Fibroblast of peridontal ligament (primary cell): ENCODE measurements at regions not wholly inside any gene's neighbourhood (a gene's known extent, or its start where the extent isn't known, plus 50 kb on each side); places are given as distances from the start of the nearest gene placed in this dataset.

Experiments used
- DNase-seq: peaks from one replicate; pipeline ENCODE4 v3.0.0-alpha.2; 2010; ENCODE audit errors: extremely low read depth

DNA sequence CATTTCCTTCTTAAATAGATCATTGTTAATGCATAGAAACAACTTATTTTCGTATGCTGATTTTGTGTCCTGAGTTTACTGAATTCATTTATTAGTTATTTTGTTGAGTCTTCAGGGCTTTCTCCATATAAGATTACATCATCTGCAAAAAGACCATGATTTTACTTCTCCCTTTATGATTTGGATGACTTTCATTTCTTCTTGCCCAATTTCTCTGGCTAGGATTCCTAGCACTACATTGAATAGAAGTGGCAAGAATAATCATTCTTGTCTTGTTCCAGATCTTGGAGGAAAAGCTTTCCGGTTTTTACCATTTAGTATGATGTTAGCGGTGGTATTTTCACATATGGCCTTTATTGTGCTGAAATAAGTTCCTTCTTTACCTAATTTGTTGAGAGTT lies 303.0 kb upstream of the RTL1 start:
- DNase-seq: no peak

DNA sequence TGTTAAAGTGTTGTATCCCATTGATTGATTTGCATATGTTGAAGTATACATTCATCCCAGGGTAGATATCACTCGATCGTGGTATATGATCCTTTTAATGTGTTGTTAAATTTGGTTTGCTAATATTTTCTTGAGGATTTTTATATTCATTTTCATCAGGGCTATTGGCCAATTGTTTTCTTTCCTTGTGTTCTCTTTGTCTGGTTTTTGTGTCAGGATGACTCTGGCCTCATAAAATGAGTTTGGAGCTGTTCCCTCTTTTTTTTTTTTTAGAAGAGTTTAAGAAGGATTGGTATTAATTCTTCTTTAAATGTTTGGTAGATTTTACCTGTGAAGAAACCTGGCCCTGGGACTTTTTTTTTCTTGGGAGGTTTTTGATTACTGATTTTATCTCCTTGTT lies 303.5 kb upstream of the RTL1 start:
- no peak for DNase-seq

DNA sequence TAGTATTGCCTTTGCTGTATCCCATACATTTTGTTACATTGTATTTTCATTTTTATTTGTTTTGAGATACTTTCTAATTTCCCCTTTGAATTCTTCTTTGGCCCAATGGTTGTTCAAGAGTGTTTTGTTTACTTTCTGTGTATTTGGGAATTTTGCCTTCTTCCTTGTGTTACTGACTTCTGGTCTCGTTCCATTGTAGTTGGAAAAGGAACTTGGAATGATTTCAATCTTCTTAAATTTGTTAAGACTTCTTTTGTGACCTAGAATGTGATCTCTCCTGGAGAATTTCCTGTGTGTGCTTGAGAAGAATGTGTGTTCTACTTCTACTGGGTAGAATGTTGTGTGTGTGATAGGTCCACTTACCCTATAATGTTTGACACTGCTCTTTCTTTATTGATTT lies 304.4 kb upstream of the RTL1 start:
- DNase-seq: no peak

DNA sequence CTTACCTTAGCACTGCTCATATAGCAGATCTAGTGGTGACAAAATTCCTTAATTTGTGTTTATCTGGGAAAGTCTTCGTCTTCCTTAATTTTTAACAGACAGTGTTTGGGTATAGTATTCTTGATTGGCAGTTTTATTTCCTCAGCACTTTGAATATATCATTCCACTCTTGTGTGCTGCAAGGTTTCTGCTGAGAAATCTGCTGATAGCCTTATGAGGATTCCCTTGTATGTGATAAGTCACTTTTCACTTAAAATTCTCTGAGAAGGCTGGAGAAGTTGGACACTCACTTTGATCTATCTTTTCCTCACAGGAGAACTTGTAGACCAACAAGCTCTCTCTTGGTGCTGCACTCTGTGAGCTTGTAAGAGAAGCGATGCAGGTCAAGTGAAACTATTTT lies 306.1 kb upstream of the RTL1 start:
- no peak for DNase-seq

DNA sequence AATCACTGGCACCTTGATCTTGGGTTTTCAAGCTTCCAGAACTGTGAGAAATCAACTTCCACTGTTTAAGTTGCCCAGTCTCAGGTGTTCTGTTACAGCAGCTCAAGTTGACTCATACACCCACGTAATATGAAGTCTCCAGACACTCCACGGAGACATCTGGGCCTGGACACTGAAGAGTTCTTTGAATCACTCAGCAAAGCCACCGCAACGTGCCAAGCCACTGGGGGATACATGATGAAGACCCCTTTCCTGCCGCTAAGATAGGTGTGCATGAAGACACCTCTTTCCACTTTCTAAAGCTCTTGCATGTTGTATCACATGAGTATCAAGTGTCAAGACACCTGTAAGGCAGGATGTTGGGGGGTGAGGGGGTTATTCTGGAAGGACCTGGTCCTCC lies 311.7 kb upstream of the RTL1 start:
- no peak for DNase-seq

DNA sequence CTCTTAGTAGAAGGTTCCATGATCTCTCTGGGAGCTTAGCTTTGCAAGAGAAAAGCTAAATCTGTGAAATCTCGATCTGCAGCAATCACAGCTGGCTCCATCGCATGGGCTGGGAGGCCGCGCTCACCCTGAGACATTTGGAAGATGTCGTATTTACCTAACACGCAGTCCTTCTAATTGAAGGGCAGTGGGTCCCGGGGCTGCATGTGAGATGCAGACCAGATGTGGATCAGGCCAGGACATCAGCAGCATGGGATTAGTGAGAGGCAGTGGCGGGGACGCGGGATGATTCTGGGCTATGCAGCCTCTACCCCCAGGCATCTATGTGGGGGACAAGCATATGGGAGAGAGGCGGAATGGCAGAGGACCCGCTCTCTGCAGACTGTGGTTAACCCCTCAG lies 312.4 kb upstream of the RTL1 start:
- DNase-seq: no peak

DNA sequence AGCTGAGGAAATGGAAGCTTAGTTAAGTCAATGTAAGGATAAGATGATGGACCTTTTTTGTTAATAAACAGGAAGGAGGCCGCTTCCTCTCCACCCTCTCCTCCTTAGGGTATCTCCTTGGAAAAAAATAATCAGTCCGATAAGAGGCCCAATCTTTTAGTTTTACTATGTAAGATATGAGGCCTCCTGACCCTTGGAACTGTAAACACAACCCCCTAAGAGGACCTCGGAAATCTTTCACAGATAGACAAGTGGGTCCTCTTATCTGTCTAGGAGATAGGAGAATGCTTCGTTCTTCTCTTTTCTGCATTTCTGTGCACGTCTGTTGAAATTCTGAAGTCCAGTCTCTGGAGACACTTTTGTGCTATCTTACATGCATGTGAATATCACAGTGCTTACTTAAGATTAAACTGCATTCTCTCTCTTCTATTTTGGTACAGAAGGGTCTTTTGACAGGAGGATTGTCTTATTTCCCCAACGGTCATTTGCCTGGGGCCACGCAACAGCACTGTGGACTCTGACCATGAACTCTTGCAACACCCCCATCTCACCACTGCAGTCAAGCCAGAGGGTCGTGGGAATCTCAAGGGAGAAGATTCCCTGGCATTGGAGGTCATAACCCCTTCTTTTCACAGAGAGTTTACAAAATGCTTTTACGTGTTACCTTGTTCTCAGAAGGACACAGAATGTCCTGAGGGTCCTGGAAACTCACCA lies 313.0 kb upstream of the RTL1 start:
- DNase-seq: no peak

DNA sequence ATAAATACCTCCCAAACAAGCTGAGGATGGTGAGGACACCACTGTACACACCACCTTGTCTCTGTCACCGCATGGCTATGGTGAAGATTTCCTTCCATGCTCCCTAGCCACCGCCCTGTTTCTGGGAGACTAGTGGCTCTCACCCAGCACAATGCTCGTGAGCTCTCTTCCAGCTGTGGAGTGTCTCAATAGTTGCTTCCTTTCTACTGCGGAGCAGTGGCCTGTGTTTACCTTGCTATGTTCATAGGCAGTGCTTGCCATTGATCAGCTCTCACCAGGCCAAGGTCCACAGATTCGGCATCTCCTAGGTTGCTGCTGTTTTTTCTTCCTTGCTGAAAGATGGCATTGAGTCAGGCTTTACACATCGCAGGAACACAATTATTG lies 313.6 kb upstream of the RTL1 start:
- DNase-seq: no peak

DNA sequence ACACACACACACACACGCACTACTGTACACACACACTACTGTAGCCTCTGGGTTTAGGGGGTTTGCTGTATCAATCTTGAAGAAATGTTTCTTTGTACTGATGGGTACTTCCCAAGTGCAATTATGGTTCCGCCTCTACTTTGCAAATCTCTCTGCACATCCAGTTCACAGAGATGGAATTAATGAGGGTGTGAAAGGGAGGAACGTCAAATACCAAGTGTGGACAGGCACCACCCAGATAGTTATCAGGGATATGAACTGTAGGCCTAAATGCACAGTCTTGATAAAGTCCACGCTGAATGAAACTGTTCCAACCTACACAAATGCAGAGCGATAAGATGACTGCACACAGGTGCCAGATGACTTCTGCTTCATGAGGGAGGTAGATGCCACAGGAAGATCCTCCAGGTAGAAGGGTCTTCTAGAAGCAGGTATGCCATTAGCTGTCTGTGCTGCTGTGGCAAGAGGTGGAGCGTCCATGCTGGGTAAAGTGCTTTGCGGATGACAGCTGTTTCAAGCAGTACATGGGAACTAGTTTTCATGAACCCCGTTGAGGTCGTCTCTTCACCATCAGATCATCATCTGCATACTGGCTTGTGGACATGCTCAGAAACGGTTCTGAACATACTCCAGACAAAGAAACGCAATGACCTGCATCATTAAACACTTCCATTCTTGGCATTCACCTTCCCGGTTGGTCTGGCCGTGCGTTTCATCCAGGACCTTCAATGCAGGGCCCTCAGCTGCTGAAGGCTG lies 314.3 kb upstream of the RTL1 start:
- no peak for DNase-seq

DNA sequence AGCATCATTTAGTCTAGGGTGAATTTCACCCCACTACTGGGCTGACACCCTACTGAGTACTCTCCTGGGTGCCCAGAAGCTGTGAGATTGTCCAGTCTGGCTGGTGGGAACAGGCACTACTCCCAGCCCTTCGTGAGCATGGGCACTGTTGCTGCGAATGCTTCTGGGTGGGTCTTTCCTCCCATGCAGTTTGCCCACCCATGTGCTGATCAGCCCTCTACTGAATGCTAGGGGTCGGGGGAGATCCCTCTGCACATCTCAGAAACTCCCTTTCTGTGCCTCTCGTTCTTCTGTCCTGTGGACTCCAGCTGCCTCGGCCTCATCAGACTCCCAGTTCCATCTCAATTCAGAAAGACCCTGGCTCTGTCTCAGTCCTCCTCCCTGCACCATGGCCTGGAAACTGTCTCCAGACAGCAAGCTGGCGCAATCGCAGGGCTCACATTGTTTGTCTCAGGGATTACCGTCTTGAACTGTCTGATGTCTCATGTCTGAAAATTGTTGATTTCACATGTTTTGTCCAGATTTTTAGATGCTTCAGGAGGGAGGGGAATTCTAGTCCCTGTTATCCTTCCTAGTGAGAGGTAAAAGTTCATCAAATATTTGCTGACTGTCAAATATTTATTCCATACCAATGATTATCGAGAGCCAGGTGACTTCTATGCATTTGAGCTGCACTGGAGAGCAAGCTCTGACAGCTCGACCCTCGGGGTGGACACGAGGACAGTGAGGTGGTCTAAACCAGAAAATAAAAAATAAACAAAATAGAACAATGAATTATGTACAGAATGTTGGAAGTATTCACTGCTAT lies 316.6 kb upstream of the RTL1 start:
- DNase-seq: no peak

DNA sequence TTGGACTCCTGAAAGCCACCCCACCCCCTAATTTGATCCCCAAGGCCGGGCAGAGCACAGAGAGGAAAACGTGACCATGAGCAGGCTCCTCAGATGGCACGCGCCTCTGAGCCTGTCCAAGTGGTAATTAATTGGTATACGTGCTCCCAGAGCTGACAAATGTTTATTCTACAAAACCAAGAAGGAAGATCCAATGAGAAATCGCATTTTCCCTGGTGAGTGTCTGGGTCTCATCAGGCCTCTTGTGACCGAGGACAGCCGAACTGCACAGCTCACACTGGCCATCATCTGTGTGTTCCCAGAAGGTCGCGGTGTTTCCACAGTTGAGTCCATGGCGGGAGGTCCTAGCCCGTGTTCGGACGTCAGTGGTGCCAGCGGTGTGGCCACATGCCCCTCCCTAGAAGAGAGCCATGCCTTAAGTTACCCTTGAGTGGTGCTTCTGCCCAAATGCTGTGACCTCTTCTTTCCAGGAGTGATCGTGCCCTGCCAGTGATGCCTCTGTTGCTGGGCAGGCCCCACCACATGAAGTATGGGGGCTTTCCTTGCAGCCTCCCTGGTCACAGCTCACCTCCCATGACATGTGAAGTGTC lies 317.5 kb upstream of the RTL1 start:
- DNase-seq: no peak

DNA sequence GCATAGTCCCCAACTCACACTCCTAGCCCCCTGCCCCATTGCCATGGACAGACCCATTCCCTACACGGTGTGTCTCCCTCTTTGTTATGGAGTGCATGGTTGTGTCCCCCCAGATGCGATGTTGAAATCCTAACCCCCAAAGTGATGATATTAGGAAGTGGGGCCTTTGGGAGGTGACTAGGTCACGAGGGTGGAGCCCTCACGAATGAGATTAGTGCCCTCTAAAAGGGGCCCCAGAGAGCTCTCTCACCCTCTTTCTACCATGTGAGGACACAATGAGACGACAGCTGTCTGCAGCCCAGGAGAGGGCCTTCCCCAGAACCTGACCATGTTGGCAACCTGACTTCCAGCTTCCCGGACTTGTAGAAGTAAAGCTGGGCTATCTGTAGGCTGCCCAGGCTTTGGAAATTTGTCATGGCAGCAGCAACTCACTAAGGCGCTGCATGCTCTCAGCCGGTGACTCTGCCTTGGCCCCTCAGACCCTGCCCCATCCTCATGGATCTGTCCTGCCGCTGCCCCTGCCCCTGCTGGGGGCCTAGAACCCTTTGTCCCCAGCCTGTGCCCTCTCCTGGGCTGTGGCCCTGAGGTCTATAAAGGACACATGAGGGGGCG lies 318.1 kb upstream of the RTL1 start:
- DNase-seq: no peak

DNA sequence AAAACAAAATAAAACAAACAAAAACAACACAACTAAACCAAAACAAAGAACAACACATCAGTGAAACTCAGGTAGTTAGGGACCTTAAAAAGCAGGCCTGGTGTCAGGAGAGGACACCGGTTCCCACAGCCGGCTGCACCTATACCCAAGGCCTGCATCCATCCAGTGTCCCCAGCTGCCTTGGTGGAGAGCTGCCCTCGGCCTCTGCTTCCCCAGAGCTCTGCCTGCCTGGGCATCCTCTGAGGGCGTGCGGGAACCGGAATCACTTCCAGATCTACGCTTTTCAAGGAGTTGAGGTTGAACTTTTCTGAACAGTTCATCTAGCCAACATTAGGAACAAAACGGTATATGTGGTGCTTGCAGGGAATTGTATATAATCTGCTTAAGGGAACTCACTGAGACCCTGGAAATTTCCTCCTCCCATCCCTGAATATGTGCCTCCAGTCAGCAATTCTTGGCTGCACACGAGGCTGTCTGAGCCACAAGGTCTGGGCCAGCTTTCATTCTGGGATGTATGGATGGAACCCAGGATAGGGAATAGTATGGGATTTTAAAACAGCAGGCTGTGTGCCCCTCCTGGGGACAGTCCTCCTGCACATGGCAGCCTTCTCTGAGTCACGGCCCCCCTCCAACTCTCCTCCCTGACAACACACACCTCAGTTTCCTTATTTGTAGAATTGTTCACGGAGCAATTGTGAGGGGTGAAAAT lies 319.0 kb upstream of the RTL1 start:
- DNase-seq: no peak

DNA sequence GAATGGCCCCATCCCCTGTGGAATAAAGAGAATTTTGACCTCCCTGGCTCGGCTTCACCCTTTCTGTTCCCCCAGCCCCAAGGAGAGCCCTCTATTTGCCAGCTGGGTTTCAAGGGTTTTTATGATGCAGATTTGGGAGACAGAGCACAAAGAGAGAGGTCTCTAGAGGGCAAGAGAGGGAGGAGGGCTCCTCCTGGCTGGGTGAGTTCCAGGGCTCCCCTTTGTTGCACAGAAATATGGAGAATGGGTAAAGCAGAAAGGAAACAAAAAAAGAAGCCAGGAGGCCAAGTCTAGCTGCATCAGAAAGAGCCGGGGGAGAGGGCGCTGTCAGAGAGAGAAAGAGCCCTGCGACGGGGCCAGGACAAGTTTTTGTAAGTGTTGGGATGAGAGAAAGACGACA lies 319.6 kb upstream of the RTL1 start:
- no peak for DNase-seq

DNA sequence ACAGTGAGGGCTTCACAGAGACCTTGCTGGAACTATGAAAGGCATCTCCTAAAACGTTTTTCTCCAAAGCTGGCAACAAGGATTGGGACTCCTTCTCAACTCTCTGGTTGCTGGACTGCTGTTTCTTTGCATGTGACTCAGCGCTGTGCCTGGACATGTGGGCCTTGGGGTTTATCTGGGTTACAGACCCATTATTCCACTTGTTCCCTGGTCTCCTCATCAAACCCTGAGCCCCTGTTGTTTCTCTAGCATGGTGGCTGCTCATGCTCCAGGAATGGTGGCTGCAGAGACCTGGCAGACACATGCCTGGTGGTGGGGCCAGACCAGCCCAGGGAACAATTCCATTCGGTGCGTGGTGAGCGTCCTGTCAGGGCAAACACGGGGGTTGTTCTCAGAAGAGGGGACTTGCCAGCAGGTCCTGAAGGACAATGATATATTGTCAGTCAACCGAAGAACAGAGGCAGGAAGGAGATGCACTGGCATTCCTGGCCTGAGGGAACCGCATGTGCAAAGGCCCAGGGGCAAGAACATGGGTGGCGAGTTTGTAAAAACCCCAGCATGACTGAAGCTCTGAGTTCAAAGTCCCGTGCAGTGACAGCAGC lies 320.1 kb upstream of the RTL1 start:
- no peak for DNase-seq

DNA sequence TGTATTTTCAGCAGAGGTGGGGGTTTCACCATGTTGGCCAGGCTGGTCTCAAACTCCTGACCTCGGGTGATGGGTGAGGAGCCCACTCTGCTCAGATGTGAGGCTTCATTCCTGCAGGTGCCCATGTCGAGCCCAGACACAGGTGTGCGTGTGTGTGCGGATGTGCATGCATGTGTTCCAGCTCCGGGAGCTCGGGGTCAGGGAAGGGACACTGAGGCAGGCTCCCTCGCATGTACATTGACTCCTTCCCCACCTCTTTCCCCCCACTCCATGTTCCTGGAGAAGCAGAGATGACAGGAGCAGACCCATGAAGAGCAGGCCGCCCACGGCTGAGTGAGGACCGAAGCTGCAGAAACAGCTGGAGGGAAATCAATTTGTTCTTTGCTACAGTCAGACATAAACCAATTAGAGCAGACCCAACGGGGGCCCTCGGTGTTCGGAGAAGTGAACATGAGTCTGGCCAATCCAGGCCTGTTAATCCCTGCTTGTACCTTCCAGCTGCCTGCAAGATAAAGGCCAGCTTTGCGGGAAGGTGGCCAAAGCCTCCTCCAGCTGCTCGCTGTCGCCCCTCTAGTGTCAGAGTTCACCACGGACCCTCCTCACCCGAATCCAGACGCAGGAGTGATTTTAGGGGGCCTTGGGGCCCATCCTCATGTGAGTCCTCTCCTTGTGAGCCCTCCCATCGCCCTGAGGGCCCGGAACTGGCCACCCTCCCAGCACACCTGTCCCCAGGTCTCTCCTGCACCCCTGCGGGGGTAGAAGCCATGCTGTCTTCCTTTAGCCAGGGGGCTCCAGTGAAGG lies 321.0 kb upstream of the RTL1 start:
- DNase-seq: no peak

DNA sequence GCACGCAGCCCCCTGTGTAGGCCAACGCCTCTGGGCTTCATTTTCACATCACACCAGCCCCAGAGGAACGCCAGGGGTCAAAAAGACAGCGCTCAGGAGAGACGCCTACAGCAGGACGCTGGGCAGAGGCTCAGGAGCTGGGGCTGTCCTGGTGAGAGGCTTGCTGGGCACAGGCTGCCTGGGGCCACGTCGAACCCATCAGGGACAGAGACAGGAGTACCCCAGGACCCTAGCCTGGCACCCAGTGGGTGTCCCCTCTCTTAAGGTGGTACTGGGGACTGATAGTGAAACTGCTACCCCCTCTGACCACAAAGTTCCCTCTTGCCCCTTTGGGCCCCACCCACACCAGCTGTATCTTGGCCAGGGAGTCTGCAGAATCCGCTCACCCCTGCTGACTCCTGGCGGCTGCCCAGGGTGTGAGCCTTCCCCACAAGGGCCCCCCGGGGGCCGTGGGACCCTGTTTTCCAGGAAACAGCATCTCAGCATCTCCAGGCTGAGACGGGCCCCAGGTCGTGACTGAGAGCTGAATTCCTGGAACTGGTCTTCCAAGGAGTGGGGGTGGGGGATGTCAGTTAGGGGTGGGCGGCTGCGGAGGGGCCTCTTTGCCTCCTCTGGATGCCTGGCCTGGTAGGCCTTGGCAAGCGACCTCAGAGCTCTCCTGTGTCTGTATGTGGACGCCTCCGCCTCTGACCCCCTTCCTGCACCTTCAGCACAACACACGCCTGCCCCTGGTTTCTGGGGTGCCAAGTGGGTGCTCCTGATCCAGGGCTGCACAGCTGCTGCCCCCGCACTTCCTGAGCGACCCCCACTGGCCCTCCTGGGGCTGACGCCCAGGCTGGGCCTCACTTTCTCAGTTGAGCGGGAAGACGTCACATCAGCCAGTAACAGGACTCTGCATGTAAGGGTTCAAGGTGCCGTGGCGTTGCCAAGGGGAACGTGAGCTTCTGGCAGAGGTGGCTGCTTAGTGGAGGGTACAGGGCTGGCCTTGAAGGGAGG lies 321.9 kb upstream of the RTL1 start:
- no peak for DNase-seq

DNA sequence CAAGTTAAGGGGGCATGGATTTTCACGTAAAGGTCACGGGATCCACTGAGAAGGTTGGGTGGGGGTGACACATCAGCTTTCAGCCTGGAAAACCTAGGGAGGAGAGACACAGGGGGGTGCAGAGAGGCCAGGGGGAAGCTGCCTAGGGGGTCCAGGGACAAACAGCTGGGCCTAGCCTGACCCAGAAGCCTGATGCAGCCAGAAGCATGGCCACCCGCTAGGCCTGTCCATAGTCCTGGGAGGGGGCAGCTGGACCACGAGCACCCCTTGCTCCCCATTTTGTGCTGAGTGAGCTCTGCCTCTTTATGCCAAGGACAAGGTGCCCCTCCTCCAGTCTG lies 322.7 kb upstream of the RTL1 start:
- DNase-seq: no peak
